NCI-H2196 treated with DMSO at 0.1 percent for 48 hours (cell line): ENCODE measurements at regions not wholly inside any gene's neighbourhood (a gene's known extent, or its start where the extent isn't known, plus 50 kb on each side); places are given as distances from the start of the nearest gene placed in this dataset.
A peak's percentile ranks its signal among the peaks of the same experiment; 100 is the strongest.

Experiments
- DNase-seq: peaks from one replicate; lab custom pipeline; 2025; ENCODE audit not compliant: unreplicated experiment; lab: John Stamatoyannopoulos, UW

GRCh38 chr3:14307656-14308302, 94.6 kb upstream of the SLC6A6 start:
- DNase-seq: no peak

DNA sequence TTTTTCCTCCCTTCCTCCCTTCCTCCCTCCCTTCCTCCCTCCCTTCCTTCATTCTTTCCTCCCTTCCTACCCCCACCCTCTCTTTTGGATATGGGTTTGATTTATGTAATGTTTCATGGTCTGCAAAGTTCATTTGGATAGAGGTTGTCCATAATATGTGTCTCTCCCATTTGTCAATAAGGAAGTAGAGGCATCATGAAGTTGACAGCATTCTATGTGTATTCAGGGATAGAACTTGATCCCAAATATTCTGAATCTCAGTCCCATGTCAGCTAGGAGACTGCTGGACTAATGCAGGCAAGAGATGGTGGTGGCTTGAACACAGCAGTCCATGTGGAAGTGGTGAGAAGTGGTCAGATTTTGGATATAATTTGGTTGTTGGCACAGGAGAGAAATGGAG, 90.7 kb upstream of the SLC6A6 start:
- DNase-seq: no peak

GRCh38 chr3:14312375-14312774, 90.0 kb upstream of the SLC6A6 start:
- DNase-seq: no peak

- DNase-seq: no peak
These were observed 85.3 kb upstream of the SLC6A6 start for GRCh38 chr3:14317057-14317553.

- DNase-seq: no peak
These were observed 83.8 kb upstream of the SLC6A6 start for GRCh38 chr3:14318646-14319045.

DNA sequence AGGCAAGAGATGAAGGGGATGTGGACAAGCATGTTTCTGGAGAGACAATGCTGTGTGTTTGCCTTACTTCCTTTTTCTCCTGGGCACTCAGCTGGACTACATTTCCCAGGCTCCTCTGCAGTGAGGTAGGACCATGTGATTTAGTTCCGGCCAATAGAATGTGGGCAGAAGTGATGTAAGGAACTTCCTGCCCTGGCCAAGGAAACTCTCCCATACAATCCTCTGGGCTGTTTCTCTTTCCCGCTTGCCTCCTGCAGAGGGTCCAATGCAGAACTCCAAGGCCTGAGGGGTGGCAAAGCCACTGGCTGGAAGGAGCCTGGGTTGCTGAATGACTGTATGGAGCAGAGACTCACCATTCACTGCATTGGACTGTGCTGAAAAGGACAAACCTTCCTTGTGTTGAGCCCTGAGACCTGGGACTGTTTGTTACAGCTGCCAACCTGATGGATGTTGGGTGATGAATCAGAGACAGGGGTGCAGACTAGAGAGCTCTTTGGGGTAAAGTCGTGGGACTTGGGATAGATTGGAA, 82.7 kb upstream of the SLC6A6 start:
- DNase-seq: peak; percentile 10

DNA sequence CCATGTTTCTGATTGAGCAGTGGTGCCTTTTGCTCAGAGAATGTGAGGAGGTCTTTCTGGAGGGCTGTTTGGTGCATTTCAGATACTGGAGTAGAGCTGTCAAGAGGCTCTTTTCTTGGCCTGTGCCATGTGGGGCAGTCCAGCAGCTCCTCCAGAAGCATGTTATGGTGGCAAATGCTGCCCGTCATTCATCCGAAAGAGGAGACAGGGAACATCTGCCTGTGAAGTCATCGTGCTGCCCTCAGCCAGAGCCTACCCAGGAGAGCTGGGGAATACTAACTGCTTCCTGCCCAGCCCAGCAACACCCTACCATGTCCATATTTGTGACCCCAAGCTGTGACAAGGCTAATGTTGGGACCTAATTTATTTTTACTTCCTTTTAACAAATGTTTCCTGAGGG, 82.2 kb upstream of the SLC6A6 start:
- DNase-seq: no peak

- no peak for DNase-seq
These were observed 80.4 kb upstream of the SLC6A6 start for GRCh38 chr3:14322001-14322400.

- DNase-seq: no peak
These were observed 79.6 kb upstream of the SLC6A6 start for GRCh38 chr3:14322667-14323295.

DNA sequence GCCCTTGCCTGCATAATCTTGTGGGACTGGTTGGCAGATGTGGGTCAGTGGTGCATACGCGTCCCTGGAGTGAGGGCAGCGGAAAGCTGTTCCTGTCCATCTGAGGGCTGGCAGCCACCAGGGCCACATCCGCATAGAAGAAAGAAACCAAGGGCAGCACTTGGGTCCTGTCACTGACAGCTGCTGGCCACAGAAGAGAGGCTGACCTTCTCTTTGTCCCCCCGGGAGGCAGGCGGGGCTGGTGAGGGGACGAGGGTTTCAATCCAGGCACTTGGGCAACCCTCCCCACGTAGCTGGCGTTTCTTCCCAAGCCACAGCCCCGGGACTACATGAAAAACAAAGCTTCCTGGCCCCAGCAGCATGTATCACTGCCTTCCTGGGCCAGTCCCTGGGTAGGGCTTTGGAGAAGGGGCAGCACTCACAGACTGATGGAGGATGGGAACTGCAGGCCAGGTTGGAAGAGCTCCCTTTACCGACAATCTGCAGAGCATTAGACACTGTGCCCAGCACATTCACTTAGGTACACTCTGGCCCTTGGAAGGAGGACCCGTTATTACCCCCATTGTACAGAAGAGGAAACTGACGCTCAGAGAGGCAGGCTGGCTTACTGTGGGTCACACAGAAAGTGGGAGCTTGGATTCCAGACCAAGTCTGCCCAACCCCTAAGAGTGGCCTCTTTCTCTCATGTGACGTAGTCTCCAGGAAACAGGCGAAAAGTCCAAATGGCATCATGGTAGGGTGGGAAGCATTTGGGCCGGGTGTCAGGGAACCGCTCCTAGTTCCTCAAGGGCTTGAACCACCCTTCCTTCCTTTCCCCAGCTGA, 78.8 kb upstream of the SLC6A6 start:
- no peak for DNase-seq

DNA sequence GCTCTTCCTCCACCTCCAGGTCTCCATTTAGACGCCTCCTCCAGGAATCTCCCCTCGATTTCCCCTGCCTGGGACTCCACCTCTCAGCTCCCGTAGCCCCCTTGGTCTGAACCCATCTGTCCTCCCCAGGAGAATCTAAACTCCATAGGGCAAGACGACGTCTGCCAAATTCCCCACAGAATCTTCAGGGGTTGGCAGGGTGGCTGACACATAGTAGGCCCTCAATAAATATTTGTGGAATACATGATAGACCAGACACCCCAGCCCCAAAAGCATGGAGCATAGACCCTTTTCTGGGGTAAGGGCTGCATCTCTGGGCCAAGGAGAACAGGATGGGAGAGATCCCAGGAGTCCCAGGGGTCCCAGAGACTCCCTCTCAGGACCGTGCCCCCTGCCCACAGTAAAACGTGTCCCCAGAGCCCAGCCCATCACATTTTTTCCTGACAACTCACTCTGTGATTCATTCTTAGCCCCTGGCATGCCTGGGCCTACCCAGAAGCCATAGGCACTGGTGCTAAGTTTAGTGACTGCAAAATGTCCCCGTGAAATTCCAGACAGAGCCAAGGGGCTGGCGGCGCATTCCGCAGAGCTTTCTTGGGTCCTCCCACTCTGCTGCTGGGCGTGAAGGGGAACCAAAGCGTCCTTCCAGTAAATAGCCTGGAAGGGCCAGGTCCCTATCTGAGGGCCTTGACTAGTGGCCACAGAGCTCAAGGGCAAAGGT, 78.0 kb upstream of the SLC6A6 start:
- DNase-seq: no peak

- no peak for DNase-seq
These were observed 74.0 kb upstream of the SLC6A6 start for GRCh38 chr3:14328422-14328821.

GRCh38 chr3:14329116-14329830, 73.1 kb upstream of the SLC6A6 start:
- DNase-seq: peak; percentile 29

DNA sequence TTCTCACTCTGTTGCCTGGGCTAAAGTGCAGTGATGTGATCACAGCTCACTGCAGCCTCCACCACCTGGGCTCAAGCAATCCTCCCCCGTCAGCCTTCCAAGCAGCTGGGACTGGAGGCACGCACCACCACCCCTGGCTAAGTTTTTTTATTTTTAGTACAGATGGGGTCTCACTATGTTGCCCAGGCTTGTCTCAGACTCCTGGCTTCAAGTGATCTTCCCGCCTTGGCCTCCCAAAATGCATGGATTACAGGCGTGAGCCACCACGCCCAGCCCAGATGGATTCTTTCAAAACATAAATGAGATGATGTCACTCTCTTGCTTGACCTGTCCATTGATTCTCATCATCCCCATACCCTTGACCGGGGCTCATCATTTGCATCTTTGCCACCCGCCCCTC, 72.6 kb upstream of the SLC6A6 start:
- DNase-seq: no peak

- DNase-seq: no peak
These were observed 71.9 kb upstream of the SLC6A6 start for GRCh38 chr3:14330508-14330907.

DNA sequence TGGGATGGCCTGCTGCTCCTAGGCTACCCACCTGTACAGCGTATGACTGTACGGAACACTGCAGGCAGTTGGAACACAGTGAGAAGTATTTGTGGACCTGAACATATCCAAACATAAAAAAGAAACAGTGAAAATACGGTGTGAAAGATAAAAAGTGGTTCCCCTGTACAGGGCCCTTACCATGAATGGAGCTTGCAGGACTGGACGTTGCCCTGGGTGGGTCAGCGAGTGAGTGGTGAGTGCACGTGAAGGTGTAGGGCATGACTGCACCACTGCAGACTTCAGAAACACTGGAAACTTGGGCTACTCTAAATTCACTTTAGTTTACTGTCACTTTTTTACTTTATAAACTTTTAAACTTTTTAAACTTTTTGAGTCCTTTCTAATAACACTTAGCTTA, 71.2 kb upstream of the SLC6A6 start:
- DNase-seq: no peak

GRCh38 chr3:14332392-14332791, 70.0 kb upstream of the SLC6A6 start:
- no peak for DNase-seq

DNA sequence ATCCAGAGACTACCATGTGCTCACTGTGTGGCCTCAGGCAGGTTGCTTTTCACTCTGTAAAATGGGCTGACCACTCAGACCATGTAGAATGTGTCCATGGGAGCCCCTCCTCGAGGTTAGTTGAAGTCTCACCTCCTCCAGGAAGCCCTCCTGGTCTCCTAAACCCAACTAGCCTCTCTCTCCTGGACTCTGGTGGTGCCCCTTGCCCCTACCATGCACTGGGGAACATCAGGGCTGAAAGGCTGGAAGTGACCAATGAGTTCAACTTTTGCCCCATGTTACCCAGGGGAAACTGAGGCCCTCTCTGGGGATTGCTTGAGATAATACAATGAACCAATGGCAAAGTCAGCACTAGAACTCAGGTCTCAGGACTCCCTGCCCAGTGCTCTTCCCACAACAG, 69.2 kb upstream of the SLC6A6 start:
- no peak for DNase-seq

GRCh38 chr3:14333621-14334020, 68.8 kb upstream of the SLC6A6 start:
- no peak for DNase-seq

GRCh38 chr3:14334136-14334535, 68.3 kb upstream of the SLC6A6 start:
- no peak for DNase-seq

DNA sequence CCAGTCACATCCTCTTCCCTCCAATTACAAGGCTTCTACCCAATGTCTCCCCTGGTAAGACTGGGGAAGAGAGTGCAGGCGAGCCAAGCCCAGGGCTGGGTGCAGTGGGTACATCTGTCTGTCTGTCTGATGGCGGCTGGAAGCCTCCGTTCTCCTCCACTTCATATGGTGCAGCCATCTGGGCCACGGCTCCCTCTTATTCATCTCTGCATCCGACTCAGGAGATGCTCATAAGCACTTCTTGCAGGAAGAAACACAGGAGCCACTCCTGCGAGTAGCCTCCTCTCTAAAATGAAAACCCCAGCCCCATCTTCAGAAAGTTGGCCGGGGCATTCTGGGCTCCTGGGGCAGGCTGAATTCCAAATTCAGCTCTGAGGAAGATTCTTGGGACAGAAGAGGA, 67.5 kb upstream of the SLC6A6 start:
- DNase-seq: no peak
